HepG2 (cell line): ENCODE measurements at regions not wholly inside any gene's neighbourhood (a gene's known extent, or its start where the extent isn't known, plus 50 kb on each side); places are given as distances from the start of the nearest gene placed in this dataset.

Experiments used
- ATAC-seq: fragments of 200-7000 bp; cut with Tn5 transposase; 3 replicates; pipeline ENCODE4 v1.9.1; 2020; ENCODE audit warnings: mild to moderate bottlenecking, moderate library complexity
- BruUV-seq: library from RNA; stranded (reverse); fragments of 400-500 nt; replicated peaks from 2 replicates; lab custom pipeline; 2021; lab: Mats Ljungman, UMichigan
- CTCF ChIA-PET: fragments of 300-600 bp; formaldehyde crosslinking; extraction: SDS; loops from one replicate; lab custom pipeline; 2021; ENCODE audit warnings: low total read pairs, inconsistent platforms, low intra/inter-chr PET ratio; lab: Yijun Ruan, JAX
- POLR2A ChIA-PET: fragments of 350-600 bp; sonication (Branson Sonifier 250); formaldehyde crosslinking; loops from one replicate; lab custom pipeline; 2020; ENCODE audit warnings: antibody characterized with exemption, inconsistent platforms; lab: Yijun Ruan, JAX
- DNase-seq: peaks from one replicate; pipeline ENCODE4 v3.0.0-alpha.2; 2015; ENCODE audit warnings: low spot score
- FAIRE-seq: peaks from 3 replicates; lab custom pipeline; 2011; peaks lifted over from hg19 to GRCh38; lab: Jason Lieb, UNC
- H2AFZ ChIP-seq: one replicate; pipeline ENCODE4 v1.6.1; 2011; ENCODE audit warnings: low read length, inconsistent platforms
- H3K27ac ChIP-seq: fragments of 300-600 bp; 3 replicates; pipeline ENCODE4 v1.8.0; 2011; ENCODE audit warnings: mixed run types, mild to moderate bottlenecking, mixed read lengths, low read length, inconsistent platforms; ENCODE audit not compliant: insufficient read depth; ENCODE audit errors: extremely low read length
- H3K27me3 ChIP-seq, 2 experiments: fragments of 200-600 bp in 1 of 2; 2 replicates in 1 of 2; 3 replicates in 1 of 2; pipeline versions ENCODE4 v1.6.0 to v1.8.0; 2011; ENCODE audit warnings: low read length in 2 of 2, mild to moderate bottlenecking in 2 of 2, moderate library complexity in 2 of 2, inconsistent platforms in 1 of 2; ENCODE audit not compliant: insufficient read depth in 2 of 2, control insufficient read depth in 1 of 2
- H3K36me3 ChIP-seq, 2 experiments: fragments of 200-600 bp in 1 of 2; replicated peaks in 1 of 2; 2 replicates in 1 of 2; 3 replicates in 1 of 2; pipeline versions ENCODE4 v1.5.1 to v1.8.0; 2011; ENCODE audit warnings: low read length in 2 of 2, inconsistent platforms in 1 of 2; ENCODE audit not compliant: insufficient read depth in 2 of 2, control insufficient read depth in 1 of 2
- H3K4me1 ChIP-seq: 2 replicates; pipeline ENCODE4 v1.5.1; 2012; ENCODE audit warnings: low read length, inconsistent platforms; ENCODE audit not compliant: insufficient read depth
- H3K4me2 ChIP-seq: 2 replicates; pipeline ENCODE4 v1.6.0; 2011; ENCODE audit warnings: low read depth, low read length, inconsistent platforms
- H3K4me3 ChIP-seq, 3 experiments: fragments of 200-600 bp in 1 of 3; sonication (generic), shearing (Covaris generic) in 1 of 3; replicated peaks in 1 of 3; 2 replicates each; pipeline ENCODE4 v1.5.1; 2011 to 2016; ENCODE audit warnings: low read length in 3 of 3, inconsistent platforms in 2 of 3, low read depth in 2 of 3, mild to moderate bottlenecking in 2 of 3, control low read depth in 1 of 3, mixed read lengths in 1 of 3; ENCODE audit not compliant: insufficient read depth in 1 of 3
- H3K79me2 ChIP-seq: one replicate; pipeline ENCODE4 v1.6.1; 2011; ENCODE audit warnings: low read length, inconsistent platforms; ENCODE audit not compliant: insufficient read depth
- H3K9ac ChIP-seq: 2 replicates; pipeline ENCODE4 v1.6.0; 2011; ENCODE audit warnings: mild to moderate bottlenecking, low read depth, low read length, inconsistent platforms; ENCODE audit not compliant: insufficient read depth
- H3K9me3 ChIP-seq: 2 replicates; pipeline ENCODE4 v1.5.1; 2012; ENCODE audit warnings: mild to moderate bottlenecking, low read length
- H4K20me1 ChIP-seq: 2 replicates; pipeline ENCODE4 v1.6.0; 2011; ENCODE audit warnings: inconsistent platforms, mild to moderate bottlenecking, low read length, moderate library complexity; ENCODE audit not compliant: insufficient read depth
- CC2D1A ChIP-seq: sonication (generic); formaldehyde crosslinking; IDR thresholded peaks from 2 replicates; pipeline ENCODE4 v1.8.1; 2023; ENCODE audit warnings: mild to moderate bottlenecking, missing genetic modification reagents
- GATAD2A ChIP-seq: IDR thresholded peaks from 2 replicates; pipeline ENCODE4 v1.6.1; 2016
- NBN ChIP-seq: fragments of 450-650 bp; conservative IDR thresholded peaks from 2 replicates; pipeline ENCODE4 v1.6.1; 2017
- RFXAP ChIP-seq: sonication (generic); formaldehyde crosslinking; IDR thresholded peaks from 2 replicates; pipeline ENCODE4 v1.4.0; 2020; ENCODE audit warnings: missing genetic modification reagents, borderline replicate concordance
- SMAD1 ChIP-seq: sonication (generic); formaldehyde crosslinking; IDR thresholded peaks from 2 replicates; pipeline ENCODE4 v1.4.0; 2020; ENCODE audit warnings: missing genetic modification reagents, low read depth, mild to moderate bottlenecking, borderline replicate concordance
- SNRNP70 ChIP-seq: fragments of 200-400 bp; formaldehyde crosslinking; IDR thresholded peaks from 2 replicates; pipeline ENCODE4 v1.6.1; 2017; ENCODE audit warnings: mild to moderate bottlenecking, low read depth, low read length, moderate library complexity
- TBL1XR1 ChIP-seq: fragments of 150-350 bp; IDR thresholded peaks from 2 replicates; pipeline ENCODE4 v1.6.1; 2014; ENCODE audit warnings: borderline replicate concordance, low read length; ENCODE audit not compliant: partially characterized antibody
- TBP ChIP-seq: sonication (generic); formaldehyde crosslinking; IDR thresholded peaks from 2 replicates; pipeline ENCODE4 v1.5.0; 2020; ENCODE audit warnings: missing genetic modification reagents
- ZNF367 ChIP-seq: sonication (generic); formaldehyde crosslinking; IDR thresholded peaks from 2 replicates; pipeline ENCODE4 v1.4.0; 2020; ENCODE audit warnings: missing genetic modification reagents, borderline replicate concordance
- ZNF629 ChIP-seq: sonication (generic); formaldehyde crosslinking; conservative IDR thresholded peaks from 2 replicates; pipeline ENCODE4 v1.5.0; 2020; ENCODE audit warnings: missing genetic modification reagents
- ZNF766 ChIP-seq: sonication (generic); formaldehyde crosslinking; IDR thresholded peaks from 2 replicates; pipeline ENCODE4 v1.5.0; 2020; ENCODE audit warnings: missing genetic modification reagents, borderline replicate concordance
- ZNF841 ChIP-seq: sonication (generic); formaldehyde crosslinking; IDR thresholded peaks from 2 replicates; pipeline ENCODE4 v1.8.1; 2023; ENCODE audit warnings: missing genetic modification reagents, borderline replicate concordance
- ZNF878 ChIP-seq: sonication (generic); formaldehyde crosslinking; IDR thresholded peaks from 2 replicates; pipeline ENCODE4 v1.8.1; 2023; ENCODE audit warnings: mild to moderate bottlenecking, missing genetic modification reagents, moderate library complexity
- ZSCAN25 ChIP-seq: sonication (generic); formaldehyde crosslinking; IDR thresholded peaks from 2 replicates; pipeline ENCODE4 v1.8.0; 2022; ENCODE audit warnings: mild to moderate bottlenecking, missing genetic modification reagents
- WGBS: methylation state at CpG from one replicate; pipeline ENCODE4 v1.1.6; 2017; ENCODE audit warnings: low lambda C conversion rate; 5-methylcytosine and 5-hydroxymethylcytosine counted together
- in situ Hi-C: cut with HindIII; loops from 2 replicates; pipeline ENCODE4 v1.10.0; 2017; ENCODE audit warnings: low pct_unique_long_range_greater_than_20kb; ENCODE audit not compliant: extremely low pct_ligation_motif_present
- intact Hi-C: fragments of 100-400 bp; cut with micrococcal nuclease; formaldehyde crosslinking; loops from one replicate; pipeline ENCODE4 v1.10.0; 2022; ENCODE audit not compliant: unreplicated experiment
- TF ChIP-seq, protein P1 (sequence below): sonication (generic); formaldehyde crosslinking; conservative IDR thresholded peaks from 2 replicates; pipeline ENCODE4 v1.8.1; 2023; ENCODE audit warnings: missing genetic modification reagents
- TF ChIP-seq, protein P2 (sequence below): sonication (generic); formaldehyde crosslinking; IDR thresholded peaks from 2 replicates; pipeline ENCODE4 v1.8.0; 2022; ENCODE audit warnings: missing genetic modification reagents, mild to moderate bottlenecking, inconsistent platforms, borderline replicate concordance
- TF ChIP-seq, protein P3 (sequence below), 2 experiments: sonication (generic) in 1 of 2; formaldehyde crosslinking in 1 of 2; IDR thresholded peaks; 2 replicates each; pipeline versions ENCODE4 v1.4.0 to v1.6.1; 2018 to 2020; ENCODE audit warnings: missing genetic modification reagents in 2 of 2, borderline replicate concordance in 1 of 2, low read depth in 1 of 2, mild to moderate bottlenecking in 1 of 2, missing biosample characterization in 1 of 2
- TF ChIP-seq, protein P4 (sequence below): sonication (generic); formaldehyde crosslinking; IDR thresholded peaks from 2 replicates; pipeline ENCODE4 v1.5.1; 2020; ENCODE audit warnings: mild to moderate bottlenecking, missing genetic modification reagents, moderate library complexity

DNA sequence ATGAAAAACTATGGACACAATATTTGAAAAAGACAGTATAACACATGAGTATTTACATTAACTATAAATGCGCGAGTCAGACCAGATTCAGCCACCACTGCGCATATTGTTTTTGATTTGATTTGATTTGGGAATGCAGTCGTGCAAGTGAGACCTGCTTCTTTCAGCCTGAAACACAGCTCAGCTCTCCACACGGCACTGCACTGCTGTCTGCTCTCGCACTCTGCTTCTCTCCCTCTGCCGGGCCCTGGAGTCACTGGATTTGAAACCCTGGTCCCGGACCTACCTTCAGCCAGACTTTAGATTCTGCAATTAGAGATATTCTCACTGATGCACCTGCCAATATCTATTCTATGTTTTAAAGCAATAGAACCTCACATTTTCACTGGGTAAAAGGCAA, 143.9 kb upstream of the TMEM132C start:
- no TSS peak for BruUV-seq
- ChIA-PET CTCF (no interaction called here), POLR2A (no interaction called here)
- Histone ChIP-seq H3K4me2 (no peak overlapping the region), H3K4me1 (no peaks in the 10 kb centered on the region), H2AFZ (no peak overlapping the region), H4K20me1 (no peaks in the 10 kb centered on the region), H3K79me2 (no peaks in the 10 kb centered on the region), H3K27me3 (no peaks in the 10 kb centered on the region), H3K9me3 (peaks cover 19% of the 10 kb centered on the region), H3K4me3 (no peak overlapping the region), H3K27ac (no peak overlapping the region), H3K36me3 (no peaks in the 10 kb centered on the region), H3K9ac (no peak overlapping the region)
- FAIRE-seq (no peak), ATAC-seq (no peak), DNase-seq (no peak)
- in situ Hi-C loops: no loop called here
- 13% methylated on average over 8 of the region's 8 CpGs for WGBS
- intact Hi-C loops: no loop called here
- TF ChIP-seq, protein P1, sequence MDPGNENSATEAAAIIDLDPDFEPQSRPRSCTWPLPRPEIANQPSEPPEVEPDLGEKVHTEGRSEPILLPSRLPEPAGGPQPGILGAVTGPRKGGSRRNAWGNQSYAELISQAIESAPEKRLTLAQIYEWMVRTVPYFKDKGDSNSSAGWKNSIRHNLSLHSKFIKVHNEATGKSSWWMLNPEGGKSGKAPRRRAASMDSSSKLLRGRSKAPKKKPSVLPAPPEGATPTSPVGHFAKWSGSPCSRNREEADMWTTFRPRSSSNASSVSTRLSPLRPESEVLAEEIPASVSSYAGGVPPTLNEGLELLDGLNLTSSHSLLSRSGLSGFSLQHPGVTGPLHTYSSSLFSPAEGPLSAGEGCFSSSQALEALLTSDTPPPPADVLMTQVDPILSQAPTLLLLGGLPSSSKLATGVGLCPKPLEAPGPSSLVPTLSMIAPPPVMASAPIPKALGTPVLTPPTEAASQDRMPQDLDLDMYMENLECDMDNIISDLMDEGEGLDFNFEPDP (CRISPR knock-in tag): no peak
- TF ChIP-seq ZSCAN25 (CRISPR knock-in tag): no peak
- no peak for TF ChIP-seq TBP
- TF ChIP-seq TBL1XR1: no peak
- TF ChIP-seq GATAD2A (CRISPR knock-in tag): no peak
- TF ChIP-seq, protein P2, sequence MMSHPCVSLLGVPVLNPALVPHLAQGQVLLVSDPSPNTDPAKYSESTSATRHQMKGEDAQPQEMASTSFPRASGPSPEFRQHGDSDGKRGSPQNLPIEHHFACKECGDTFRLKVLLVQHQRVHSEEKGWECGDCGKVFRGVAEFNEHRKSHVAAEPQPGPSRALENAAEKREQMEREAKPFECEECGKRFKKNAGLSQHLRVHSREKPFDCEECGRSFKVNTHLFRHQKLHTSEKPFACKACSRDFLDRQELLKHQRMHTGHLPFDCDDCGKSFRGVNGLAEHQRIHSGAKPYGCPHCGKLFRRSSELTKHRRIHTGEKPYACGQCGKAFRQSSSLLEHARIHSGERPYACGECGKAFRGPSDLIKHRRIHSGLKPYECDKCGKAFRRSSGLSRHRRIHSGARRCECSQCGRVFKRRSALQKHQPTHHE (CRISPR knock-in tag): no peak
- no peak for TF ChIP-seq RFXAP (CRISPR knock-in tag)
- TF ChIP-seq CC2D1A: no peak
- TF ChIP-seq, protein P3, sequence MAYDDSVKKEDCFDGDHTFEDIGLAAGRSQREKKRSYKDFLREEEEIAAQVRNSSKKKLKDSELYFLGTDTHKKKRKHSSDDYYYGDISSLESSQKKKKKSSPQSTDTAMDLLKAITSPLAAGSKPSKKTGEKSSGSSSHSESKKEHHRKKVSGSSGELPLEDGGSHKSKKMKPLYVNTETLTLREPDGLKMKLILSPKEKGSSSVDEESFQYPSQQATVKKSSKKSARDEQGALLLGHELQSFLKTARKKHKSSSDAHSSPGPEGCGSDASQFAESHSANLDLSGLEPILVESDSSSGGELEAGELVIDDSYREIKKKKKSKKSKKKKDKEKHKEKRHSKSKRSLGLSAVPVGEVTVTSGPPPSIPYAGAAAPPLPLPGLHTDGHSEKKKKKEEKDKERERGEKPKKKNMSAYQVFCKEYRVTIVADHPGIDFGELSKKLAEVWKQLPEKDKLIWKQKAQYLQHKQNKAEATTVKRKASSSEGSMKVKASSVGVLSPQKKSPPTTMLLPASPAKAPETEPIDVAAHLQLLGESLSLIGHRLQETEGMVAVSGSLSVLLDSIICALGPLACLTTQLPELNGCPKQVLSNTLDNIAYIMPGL (CRISPR knock-in tag; IDR thresholded peaks at IDR 0.05; ENCODE audit: borderline replicate concordance in 1 of 2, low read depth in 1 of 2): no peak
- no peak for TF ChIP-seq ZNF878
- TF ChIP-seq, protein P4, sequence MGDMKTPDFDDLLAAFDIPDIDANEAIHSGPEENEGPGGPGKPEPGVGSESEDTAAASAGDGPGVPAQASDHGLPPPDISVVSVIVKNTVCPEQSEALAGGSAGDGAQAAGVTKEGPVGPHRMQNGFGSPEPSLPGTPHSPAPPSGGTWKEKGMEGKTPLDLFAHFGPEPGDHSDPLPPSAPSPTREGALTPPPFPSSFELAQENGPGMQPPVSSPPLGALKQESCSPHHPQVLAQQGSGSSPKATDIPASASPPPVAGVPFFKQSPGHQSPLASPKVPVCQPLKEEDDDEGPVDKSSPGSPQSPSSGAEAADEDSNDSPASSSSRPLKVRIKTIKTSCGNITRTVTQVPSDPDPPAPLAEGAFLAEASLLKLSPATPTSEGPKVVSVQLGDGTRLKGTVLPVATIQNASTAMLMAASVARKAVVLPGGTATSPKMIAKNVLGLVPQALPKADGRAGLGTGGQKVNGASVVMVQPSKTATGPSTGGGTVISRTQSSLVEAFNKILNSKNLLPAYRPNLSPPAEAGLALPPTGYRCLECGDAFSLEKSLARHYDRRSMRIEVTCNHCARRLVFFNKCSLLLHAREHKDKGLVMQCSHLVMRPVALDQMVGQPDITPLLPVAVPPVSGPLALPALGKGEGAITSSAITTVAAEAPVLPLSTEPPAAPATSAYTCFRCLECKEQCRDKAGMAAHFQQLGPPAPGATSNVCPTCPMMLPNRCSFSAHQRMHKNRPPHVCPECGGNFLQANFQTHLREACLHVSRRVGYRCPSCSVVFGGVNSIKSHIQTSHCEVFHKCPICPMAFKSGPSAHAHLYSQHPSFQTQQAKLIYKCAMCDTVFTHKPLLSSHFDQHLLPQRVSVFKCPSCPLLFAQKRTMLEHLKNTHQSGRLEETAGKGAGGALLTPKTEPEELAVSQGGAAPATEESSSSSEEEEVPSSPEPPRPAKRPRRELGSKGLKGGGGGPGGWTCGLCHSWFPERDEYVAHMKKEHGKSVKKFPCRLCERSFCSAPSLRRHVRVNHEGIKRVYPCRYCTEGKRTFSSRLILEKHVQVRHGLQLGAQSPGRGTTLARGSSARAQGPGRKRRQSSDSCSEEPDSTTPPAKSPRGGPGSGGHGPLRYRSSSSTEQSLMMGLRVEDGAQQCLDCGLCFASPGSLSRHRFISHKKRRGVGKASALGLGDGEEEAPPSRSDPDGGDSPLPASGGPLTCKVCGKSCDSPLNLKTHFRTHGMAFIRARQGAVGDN (CRISPR knock-in tag): no peak
- no peak for TF ChIP-seq ZNF367 (CRISPR knock-in tag)
- no peak for TF ChIP-seq ZNF766
- no peak for TF ChIP-seq SNRNP70
- TF ChIP-seq NBN: no peak
- TF ChIP-seq SMAD1 (CRISPR knock-in tag): no peak
- TF ChIP-seq ZNF841: no peak
- no peak for TF ChIP-seq ZNF629 (CRISPR knock-in tag)
